ENCODE measurements at regions not wholly inside any gene's neighbourhood (a gene's known extent, or its start where the extent isn't known, plus 50 kb on each side); places are given as distances from the start of the nearest gene placed in this dataset.

DNA sequence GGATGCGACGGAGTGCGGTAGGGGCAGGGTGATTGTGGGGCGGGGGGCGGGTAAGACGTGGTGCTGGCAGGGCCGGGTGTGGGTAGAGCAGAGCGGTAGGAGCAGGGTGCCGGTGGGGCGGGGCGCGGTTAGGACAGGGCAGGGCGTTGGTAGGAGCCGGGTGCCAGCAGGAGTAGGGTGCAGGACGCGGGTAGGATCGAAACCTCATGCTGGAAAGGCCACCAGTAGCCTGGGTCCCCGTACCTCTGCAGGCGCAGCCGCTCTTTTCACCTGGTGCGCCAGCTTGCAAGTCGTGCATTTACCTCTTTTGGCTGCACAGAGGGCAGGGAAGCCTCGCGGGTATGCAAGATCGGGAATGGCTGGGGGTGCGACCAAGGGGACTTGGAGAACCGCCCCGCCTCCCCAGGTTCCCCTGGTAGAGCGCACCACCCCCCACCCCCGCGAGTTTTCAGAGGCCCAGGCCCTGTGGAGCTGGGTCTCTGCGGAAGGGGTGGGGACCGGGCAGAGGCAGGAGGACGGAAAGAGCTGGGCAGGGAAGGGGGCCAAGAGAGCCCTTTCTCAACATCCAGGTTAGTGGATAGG lies 104.8 kb upstream of the SIMC1 start:
- Histone ChIP-seq H3K79me2 (ENCODE audit: insufficient read depth) (no peaks in the 10 kb centered on the region), H3K36me3 (replicated peaks in 1 of 2; ENCODE audit: control insufficient read depth in 1 of 2, insufficient read depth in 2 of 2, low read length in 1 of 2) (no peaks in the 10 kb centered on the region), H3K9ac (no peak overlapping the region), H3K4me1 (ENCODE audit: control insufficient read depth in 1 of 2, insufficient read depth in 2 of 2, low read depth in 1 of 2, low read length in 1 of 2) (peaks cover 0 to 21% of the 10 kb centered on the region in 2 experiments; a peak in 2 of 4 replicates), H3F3A (replicated peaks; ENCODE audit: insufficient read depth) (no peaks in the 10 kb centered on the region), H3K9me2 (no peaks in the 10 kb centered on the region), H3K27me3 (ENCODE audit: insufficient read depth) (no peaks in the 10 kb centered on the region; the same call in 1 of the 2 replicates), H3K4me3 (ENCODE audit: low read depth in 2 of 2, low read length in 1 of 2) (no peak overlapping the region), H3K4me2 (no peak overlapping the region), H3K9me3 (no peaks in the 10 kb centered on the region; the same call in 1 of the 2 replicates), H2AFZ (ENCODE audit: low read depth) (no peak overlapping the region), H4K20me1 (ENCODE audit: insufficient read depth) (no peaks in the 10 kb centered on the region), H3K27ac (ENCODE audit: low read depth in 2 of 2, low read length in 1 of 2) (no peak overlapping the region; a peak in 1 of 4 replicates)
- TF ChIP-seq JUND (IDR thresholded peaks at IDR 0.05) (no peak), FOXJ3 (CRISPR knock-in tag; IDR thresholded peaks at IDR 0.05) (no peak), NRF1 (IDR thresholded peaks at IDR 0.05; ENCODE audit: low read depth, low read length) (no peak)
- peak; percentile 32 for DNase-seq
- ChIA-PET POLR2A (no interaction called here), CTCF (no interaction called here)
- WGBS (ENCODE audit: low lambda C conversion rate) = 89% methylated on average over 34 of the region's 34 CpGs

DNA sequence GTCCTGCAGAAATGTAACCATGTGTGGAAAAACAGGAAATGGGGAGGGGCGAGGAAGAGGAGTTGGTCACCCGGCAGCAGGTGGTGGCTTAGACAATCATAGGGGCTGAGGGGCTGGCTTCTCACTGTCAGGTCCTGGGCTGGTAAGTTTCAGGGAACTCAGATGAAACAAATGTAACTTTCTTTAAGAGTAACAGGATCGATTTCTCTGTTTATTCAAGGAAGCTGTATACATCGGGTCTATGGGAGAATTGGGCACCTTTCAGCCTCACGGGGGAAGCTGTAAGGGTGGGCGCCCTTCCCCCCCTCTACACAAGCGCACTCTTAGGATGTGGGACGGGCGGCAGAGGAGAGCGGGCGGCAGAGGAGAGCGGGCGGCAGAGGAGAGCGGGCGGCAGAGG lies 104.3 kb upstream of the SIMC1 start:
- H3K4me1 ChIP-seq (ENCODE audit: control insufficient read depth in 1 of 2, insufficient read depth in 2 of 2, low read depth in 1 of 2, low read length in 1 of 2) = peaks cover 0 to 21% of the 10 kb centered on the region in 2 experiments; a peak in 2 of 4 replicates
- H3K9me3 ChIP-seq = no peaks in the 10 kb centered on the region; the same call in 1 of the 2 replicates
- DNase-seq = peak; percentile 27
- no peak overlapping the region for H3K4me2 ChIP-seq
- H3K36me3 ChIP-seq (replicated peaks in 1 of 2; ENCODE audit: control insufficient read depth in 1 of 2, insufficient read depth in 2 of 2, low read length in 1 of 2) = no peaks in the 10 kb centered on the region
- TF ChIP-seq SMC3 (IDR thresholded peaks at IDR 0.05; ENCODE audit: low read depth, low read length) (no peak), RFX5 (IDR thresholded peaks at IDR 0.05; ENCODE audit: low read length) (no peak), NFIC (IDR thresholded peaks at IDR 0.05; ENCODE audit: borderline replicate concordance) (no peak), RCOR1 (IDR thresholded peaks at IDR 0.05; ENCODE audit: low read length) (no peak), MEF2A (IDR thresholded peaks at IDR 0.05; ENCODE audit: borderline replicate concordance, low read depth) (no peak), YY1 (IDR thresholded peaks at IDR 0.05; ENCODE audit: low read depth) (no peak)
- TF ChIP-seq, protein P1, sequence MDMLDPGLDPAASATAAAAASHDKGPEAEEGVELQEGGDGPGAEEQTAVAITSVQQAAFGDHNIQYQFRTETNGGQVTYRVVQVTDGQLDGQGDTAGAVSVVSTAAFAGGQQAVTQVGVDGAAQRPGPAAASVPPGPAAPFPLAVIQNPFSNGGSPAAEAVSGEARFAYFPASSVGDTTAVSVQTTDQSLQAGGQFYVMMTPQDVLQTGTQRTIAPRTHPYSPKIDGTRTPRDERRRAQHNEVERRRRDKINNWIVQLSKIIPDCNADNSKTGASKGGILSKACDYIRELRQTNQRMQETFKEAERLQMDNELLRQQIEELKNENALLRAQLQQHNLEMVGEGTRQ (IDR thresholded peaks at IDR 0.05; ENCODE audit: borderline replicate concordance, low read depth, low read length) = no peak
- TF ChIP-seq, protein P2, sequence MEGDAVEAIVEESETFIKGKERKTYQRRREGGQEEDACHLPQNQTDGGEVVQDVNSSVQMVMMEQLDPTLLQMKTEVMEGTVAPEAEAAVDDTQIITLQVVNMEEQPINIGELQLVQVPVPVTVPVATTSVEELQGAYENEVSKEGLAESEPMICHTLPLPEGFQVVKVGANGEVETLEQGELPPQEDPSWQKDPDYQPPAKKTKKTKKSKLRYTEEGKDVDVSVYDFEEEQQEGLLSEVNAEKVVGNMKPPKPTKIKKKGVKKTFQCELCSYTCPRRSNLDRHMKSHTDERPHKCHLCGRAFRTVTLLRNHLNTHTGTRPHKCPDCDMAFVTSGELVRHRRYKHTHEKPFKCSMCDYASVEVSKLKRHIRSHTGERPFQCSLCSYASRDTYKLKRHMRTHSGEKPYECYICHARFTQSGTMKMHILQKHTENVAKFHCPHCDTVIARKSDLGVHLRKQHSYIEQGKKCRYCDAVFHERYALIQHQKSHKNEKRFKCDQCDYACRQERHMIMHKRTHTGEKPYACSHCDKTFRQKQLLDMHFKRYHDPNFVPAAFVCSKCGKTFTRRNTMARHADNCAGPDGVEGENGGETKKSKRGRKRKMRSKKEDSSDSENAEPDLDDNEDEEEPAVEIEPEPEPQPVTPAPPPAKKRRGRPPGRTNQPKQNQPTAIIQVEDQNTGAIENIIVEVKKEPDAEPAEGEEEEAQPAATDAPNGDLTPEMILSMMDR (IDR thresholded peaks at IDR 0.05) = no peak
- H3K4me3 ChIP-seq (ENCODE audit: low read depth in 2 of 2, low read length in 1 of 2) = no peak overlapping the region
- H4K20me1 ChIP-seq (ENCODE audit: insufficient read depth) = no peaks in the 10 kb centered on the region
- ChIA-PET CTCF (interaction anchor here (1.3 kb wide), 1 partner anchor 12 kb away, joined by 5 read pairs; no protein-coding TSS in a partner anchor), POLR2A (no interaction called here)
- no peak overlapping the region for H2AFZ ChIP-seq (ENCODE audit: low read depth)
- H3F3A ChIP-seq (replicated peaks; ENCODE audit: insufficient read depth) = no peaks in the 10 kb centered on the region
- H3K27me3 ChIP-seq (ENCODE audit: insufficient read depth) = no peaks in the 10 kb centered on the region; the same call in 1 of the 2 replicates
- H3K9me2 ChIP-seq = no peaks in the 10 kb centered on the region
- H3K79me2 ChIP-seq (ENCODE audit: insufficient read depth) = no peaks in the 10 kb centered on the region
- 76% methylated on average over 11 of the region's 15 CpGs for WGBS (ENCODE audit: low lambda C conversion rate)
- H3K9ac ChIP-seq = no peak overlapping the region
- H3K27ac ChIP-seq (ENCODE audit: low read depth in 2 of 2, low read length in 1 of 2) = peak overlapping the region in 1 of 2 experiments; percentile 83; a peak in 2 of 4 replicates
